Mesenchymal stem cell (in vitro differentiated cells and primary cell): ENCODE measurements at regions not wholly inside any gene's neighbourhood (a gene's known extent, or its start where the extent isn't known, plus 50 kb on each side); places are given as distances from the start of the nearest gene placed in this dataset. TPM values are rescaled to one million over a fixed set of nuclear protein-coding genes. Genes with fewer than 3 reads are reported as not detected.

Experiments
- small RNA-seq: library from polyadenylated mRNA; stranded (forward); fragments of <200 nt; extraction: miRNeasy Mini kit (QIAGEN cat#:217004); gene quantifications from one replicate; pipeline ENCODE3, GENCODE V24; 2013; ENCODE audit warnings: low read depth

Small RNAs in the stretch of these regions (small RNA-seq; reads per million reads assigned to genes)
- not detected for gene AC061975.2
